GM21786 (cell line): ENCODE measurements at regions not wholly inside any gene's neighbourhood (a gene's known extent, or its start where the extent isn't known, plus 50 kb on each side); places are given as distances from the start of the nearest gene placed in this dataset.

ENCODE experiments used
- ATAC-seq: cut with Tn5 transposase; IDR thresholded peaks from one replicate; pipeline ENCODE4 v1.9.1; 2021; ENCODE audit not compliant: unreplicated experiment

DNA sequence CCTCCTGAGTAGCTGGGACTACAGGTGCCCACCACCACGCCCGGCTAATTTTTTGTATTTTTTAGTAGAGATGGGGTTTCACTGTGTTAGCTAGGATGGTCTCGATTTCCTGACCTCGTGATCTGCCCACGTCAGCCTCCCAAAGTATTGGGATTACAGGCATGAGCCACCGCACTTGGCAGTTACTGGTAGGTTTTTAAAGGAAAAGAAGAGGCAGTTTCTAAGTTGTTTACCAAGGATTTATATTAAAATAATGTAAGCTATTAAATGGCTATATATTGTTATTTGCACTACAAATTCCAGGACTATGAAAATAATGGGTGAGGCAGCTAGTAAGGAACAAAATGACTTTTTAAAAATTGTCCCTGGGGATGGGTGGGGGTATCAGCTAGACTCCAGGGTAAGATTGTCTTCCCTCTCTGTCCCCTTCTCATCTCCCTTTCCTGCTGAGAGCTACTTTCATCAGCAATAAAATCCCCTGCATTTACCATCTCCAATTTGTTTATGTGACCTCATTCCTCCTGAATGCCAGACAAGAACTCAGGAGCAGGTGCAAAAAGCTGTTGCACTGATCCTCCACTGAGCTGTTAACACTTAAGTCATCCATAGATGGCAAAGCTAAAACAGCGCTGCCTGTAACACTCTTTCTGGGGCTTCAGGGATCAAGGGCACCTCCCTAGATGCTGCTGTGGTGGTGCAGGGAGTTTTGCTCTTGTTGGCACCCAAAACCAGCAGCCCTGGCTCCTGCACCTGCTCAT is 165.2 kb downstream of the ZPLD1 start:
- no peak for ATAC-seq

DNA sequence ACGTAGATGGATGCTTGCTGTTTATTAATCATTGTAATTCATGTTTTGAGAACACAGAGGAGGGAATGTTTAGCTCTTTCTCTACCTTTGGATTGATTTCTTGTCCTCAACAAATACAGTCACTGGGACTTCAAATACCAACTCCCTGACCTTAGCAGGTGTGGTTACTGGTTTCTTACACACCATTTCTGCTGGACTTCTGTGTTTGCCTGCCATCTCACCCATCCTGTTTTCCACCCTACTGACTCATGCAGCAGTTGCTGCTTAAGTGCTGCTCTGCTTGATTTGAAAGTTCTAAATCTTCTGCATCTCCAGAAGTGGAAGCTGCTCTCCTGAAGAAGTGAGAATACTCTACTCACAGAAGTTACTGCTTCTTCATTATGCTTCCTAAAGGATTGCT is 170.3 kb downstream of the ZPLD1 start:
- no peak for ATAC-seq

DNA sequence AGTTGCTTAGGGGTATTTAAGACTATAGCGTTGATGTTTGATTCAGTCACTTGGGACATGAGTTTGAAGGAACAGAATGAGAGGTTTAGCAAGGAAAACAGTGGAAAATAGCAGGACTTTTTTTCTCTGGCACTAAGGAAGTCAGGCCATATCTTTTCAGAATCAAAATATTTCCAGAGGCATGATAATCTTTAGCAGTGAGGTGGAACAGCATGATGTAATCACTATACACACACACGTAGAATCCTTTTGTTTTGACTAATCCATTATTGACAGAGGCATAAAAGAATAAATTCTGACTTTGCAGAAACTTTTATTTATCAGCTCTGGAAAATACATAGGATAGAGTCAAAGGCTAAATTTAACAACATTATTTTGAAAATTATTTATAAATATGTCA is 174.1 kb downstream of the ZPLD1 start:
- ATAC-seq, result no peak

DNA sequence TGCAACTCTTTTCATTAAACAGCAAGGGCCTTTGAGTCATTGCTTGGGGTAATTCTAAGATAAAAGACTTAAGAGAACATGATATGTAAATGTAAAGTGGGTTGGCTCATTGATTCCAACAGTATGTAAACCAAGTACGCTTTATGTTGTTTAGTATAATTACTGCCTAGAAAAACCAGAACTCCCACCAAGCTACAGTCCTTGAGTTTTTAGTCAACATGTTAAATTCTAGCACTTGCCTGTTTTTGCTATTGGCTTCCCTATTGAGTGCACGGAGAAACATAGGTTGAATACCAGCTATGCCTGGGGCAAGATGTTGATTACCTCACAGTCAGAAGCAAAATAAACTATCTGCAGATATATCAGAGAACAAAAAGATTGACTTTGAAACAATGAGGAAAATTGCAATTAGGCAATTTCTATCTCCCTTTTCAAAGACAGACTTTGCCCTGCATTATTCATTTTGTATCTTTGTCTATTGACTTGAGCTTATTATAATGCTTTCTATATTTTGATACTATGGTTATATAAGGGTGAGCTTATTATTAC is 179.3 kb downstream of the ZPLD1 start:
- no peak for ATAC-seq

DNA sequence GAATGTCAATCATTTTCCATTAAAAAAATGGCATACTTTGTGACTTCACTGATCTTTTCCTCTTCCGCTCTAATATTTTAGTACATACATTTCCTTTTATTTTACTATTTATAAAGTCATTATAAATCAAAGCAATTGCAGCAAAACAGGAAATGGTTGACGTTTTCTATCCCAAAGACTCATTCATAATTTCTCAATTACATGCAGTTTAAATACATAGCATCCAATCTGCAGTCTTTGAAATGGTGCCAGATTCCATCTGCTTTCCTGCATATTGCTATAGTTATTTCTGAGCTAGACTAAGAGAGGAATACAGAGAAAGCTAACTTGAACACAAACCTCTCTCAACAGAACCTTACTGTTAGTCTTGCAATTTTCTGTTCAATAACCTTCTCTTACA is 179.8 kb downstream of the ZPLD1 start:
- no peak for ATAC-seq

DNA sequence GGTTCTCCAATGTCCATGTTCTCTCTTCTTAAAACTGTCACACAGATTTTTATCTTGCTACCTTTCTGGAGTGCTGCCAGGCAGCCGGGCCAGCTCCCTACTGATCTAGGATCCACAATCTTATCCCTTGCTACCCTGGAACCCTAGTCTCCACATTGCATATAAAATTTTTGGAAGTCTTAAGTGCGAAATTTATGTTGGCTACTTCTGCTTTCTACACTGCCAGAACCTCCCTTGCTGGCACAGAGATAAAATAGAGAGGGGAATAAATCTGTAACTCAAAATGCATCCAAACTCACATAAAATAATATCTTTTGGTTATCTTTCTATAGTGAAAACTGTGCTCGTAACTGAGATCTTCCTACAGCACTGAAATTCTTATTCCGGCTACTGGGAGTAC is 182.6 kb downstream of the ZPLD1 start:
- no peak for ATAC-seq

DNA sequence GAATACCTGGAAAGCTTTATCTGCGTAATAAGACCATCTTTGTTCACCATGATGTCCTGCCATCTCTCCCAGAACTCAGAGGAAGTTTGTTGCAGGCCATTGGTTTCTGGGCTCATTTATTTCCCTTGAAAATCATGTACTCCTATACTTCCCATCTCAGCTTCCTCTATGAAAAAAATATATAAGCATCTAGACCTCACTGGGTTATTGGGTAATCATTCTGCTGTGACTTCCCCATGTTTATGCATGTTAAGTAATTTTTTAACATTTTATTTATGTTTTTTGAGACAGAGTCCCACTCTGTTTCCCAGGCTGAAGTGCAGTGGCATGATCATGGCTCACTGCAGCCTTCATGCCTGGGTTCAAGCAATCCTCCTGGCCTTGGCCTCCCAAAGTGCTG is 184.5 kb downstream of the ZPLD1 start:
- ATAC-seq, result no peak

DNA sequence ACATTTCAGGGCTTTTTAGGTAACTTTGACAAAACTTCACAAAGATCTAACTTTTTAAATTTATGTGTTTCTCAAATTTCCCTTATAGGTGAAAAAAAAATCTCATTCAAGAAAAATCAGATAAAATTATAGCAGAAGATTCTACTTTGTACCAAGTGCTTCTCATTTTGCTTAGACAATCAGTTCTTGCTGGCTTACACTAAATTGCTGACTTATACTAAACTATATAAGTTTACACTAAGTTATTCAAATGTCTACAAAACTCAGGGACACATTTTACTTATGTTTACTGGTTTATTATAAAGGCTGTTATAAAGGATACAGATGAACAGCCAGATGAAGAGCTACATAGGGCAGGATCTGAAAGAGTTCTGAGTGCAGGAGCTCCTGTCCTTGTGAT is 195.1 kb downstream of the ZPLD1 start:
- ATAC-seq, result no peak

DNA sequence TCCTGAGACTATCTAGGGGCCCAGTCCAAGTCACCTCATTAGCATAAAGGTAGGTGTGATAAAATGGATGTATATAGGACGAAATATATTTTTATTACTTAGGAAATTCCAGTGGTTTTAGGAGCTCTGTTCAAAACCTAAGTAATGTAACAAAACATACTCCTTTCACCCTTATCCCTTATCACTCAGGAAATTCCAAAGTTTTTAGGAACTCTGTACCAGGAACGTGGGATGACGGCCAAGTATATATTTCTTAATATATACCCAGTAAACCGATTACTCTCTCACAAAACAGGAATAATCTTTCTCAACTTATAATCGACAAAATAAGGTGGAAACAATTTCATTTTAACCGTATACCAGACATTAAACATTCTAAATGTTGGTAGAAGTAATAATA is 195.7 kb downstream of the ZPLD1 start:
- ATAC-seq, result no peak

DNA sequence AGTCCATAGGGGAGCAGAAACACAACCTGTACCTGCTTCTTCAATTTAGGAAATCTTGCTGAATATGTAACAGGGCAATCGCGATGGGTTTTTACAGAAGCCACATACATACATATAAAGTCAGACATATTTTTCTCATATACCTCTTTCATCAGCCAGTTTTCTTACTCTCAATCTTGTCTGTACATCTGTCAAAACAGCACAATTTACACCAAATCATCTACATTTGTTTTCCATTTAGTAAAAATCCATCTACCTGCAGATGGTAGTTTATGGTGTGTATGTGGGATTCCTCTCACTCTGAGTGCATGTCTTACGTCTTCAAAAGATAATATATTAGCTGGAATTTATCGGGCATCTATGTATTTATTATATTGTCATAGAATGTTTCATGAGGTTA is 208.7 kb downstream of the ZPLD1 start:
- ATAC-seq, result no peak

DNA sequence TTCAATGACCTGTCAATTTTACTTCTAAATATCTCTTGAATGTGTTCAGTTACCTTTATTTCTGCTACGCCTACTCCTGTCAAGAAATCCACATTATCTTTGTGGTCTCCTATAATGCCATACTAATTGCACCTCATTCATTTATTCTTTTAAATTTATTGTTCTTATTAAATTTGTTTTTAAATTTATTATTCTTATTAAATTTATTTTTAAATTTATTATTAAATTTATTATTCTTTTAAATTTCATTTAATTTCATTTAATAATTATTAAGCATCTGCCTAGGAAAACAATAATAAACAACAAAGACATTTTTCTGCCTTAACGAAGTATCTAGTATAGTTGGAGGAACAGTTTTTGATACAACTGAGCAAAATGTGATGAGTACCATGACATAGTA is 211.7 kb downstream of the ZPLD1 start:
- ATAC-seq, result no peak

DNA sequence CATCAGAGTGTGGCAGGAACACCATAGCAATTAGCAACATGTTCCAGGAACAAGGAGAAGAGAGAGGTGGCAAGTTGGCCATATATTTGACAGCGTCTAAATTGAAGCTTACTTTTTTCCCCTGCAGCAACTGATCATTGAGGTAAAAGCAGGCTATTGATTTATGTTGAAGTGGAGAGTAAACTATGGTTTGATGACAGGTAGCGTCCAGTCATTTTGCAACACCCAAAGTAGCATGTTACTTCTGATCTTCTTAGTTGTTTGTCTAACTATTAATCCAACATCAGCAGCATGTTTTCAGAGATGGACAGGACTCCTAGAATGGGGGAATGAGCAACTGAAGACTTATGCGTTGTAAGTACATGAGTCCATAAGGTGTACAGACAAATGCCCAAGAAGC is 225.8 kb downstream of the ZPLD1 start:
- no peak for ATAC-seq

DNA sequence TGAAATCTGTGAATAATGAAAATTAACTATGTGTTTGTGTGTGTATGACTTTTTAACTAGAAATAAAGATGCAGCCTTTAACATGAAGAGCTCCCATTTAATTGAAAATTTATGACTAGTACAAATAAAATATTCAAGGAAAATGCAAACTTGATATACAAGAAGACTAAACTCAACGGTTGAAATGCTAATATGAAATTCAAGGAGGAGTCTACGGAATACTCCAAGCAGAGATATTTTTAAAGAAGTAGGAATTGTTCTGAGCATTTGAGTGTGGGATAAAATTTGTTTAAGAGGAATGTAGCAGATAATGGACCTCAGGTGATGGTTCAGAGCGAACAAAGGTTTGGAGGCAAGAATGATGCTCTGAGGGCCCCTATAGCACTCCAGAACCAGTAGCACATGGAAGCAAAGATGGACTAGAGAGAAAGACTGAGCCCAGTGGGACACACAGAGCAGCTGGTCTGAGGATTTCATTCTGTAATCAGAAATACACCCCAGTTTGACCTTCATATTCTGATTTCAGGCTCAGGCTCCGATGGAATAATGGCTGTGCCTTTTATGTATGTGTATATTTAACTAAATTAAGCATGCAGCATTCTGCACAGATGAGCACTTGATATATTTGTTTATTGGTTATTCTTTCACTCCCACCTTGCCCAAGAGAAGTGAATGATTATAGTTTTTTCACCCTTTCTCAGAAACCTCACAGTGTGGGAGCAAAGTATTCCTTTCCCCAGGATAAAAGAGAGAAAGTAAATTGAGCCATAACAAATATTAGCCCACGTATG is 227.1 kb downstream of the ZPLD1 start:
- no peak for ATAC-seq

DNA sequence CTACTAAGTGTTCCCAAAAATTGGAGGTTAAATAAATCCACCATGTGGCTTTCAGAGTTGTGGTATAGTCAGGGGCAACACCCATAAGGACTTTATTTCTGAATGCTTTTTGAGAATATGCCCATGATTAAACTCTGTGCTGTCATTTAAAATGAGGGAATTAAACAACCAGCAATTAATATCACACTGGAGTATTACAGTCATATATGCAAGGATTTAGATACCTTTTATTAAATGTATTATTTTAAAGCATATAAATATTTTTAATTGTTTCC is 227.6 kb downstream of the ZPLD1 start:
- no peak for ATAC-seq

DNA sequence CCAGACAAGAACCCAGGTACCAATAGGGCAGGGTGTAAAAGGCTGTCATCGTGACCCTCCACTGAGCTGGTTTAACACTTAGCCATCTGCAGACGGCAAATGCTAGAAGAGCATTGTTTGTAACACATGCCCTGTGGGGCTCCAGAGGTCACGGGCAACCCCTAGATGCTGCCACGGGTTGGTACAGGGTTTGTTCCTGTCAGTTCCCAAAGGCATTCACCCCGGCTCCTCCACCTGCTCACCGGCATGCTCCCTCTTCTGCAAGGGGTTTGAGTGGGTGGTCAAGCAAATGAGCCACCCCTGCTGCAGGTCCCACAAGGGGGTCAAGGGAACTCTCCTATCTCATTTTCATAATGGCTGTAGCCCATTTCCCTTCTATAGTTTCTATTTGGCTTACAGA is 229.3 kb downstream of the ZPLD1 start:
- no peak for ATAC-seq

DNA sequence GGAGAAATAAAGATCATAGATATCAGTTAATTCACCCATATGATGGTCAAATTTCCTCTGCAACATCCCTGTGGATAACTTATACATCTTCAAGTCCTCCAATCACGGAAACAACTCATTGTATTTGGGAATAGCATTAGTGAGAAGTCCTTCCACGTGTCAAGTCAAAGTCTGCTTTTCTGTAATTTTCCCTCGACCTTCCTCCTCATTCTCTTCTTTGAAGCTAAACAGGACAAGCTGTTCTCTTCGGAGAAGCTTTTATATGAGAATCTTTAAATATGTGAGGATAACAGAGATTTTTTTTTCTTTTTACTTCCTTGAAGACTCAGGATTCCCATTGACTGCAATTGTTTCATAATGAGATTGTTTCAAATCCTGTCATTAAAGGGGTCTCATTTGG is 230.4 kb downstream of the ZPLD1 start:
- ATAC-seq, result no peak

DNA sequence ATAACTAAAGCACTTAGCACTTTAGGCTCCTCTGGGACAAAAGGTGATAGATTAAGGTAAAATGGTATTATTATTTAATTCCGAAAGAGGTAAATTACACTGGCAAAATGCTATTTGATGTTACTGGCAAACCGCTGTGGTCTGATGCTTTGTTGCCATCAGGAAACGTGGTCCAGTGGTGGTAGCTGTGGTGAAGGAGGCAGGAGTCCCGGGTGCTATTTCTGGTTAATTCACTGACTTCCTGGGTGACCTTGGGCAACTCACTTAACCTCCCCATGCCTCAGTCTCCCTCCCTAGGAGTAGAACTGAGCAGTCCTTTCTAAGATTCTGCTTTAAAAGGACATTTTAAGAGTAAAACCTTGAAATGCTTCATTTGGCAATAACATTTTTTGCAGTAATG is 233.4 kb downstream of the ZPLD1 start:
- ATAC-seq, result no peak

DNA sequence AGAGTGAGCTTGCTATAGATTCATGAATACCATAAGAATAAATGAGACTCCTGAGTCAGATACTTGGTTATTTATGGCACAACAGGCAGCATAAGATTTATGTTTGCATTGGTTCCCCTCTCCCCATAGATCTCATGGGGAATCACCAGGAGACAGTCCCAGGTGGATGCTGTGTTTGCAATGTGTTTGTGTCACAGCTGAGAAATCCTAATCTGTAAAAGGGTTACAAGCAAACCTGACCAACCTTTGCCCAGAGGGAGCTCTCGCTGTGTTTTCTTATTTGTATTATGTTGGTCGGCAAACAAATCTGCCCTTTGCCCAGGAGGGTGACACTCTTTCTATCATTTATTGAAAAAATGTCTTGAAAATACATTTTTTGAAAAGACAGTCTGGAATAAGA is 236.2 kb downstream of the ZPLD1 start:
- no peak for ATAC-seq

DNA sequence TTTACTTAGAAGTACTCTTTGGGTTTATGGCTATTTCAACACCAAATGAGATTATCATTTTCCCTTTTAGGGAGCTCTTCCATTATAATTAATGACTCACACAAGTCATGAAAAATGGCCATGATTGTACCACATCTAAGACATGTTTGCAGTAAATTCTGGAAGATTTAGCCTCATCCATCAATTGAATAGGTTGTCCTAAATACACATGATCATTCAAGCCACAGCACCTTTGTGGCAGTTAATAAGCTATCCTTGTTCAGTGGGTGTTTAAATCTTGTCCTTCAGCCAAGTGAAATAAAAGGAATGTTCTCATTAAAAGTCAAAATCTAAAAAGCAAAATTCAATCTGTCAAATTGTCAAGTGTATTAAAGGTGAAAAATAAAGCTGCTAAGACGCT is 237.5 kb downstream of the ZPLD1 start:
- ATAC-seq, result no peak

DNA sequence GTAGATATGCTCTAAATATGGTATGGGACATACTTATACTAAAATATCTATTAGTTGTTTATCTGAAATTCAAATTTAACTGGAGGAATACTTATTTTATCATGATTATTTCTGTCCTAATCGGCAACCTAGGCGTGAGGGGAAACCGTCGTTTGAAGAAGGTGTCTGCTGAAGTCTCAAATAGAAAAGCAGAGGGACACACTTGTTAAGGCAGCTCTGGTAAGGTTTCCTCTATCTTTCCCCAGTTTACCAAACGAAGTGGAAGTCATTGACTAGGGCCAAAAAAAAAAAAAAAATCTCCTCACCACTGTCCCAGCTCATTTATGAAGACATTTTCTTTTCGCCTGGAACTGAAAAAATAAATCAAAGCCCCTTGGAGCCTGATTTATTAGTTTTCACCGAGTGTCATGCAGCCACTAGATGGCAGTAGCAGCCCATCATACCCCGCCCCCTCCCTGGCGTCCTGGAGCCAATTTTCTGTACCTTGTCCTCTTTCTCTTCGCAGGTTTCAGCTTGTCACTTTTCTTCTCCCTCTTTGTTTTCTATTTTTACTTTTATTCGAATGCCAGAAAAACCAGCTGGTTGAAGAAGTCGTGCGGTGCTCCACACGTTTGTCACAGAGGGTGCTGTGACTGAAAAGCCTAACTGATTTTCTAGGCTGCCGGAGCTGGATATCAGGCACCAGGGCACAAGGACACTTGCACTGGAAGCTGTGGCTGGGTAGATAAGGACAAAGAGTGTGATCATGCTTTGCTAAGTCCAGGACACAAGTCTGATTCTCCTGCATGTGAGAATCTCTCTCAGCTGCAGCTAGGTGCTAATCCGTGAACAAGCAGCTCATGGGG is 238.7 kb downstream of the ZPLD1 start:
- ATAC-seq, result peak; percentile 89

DNA sequence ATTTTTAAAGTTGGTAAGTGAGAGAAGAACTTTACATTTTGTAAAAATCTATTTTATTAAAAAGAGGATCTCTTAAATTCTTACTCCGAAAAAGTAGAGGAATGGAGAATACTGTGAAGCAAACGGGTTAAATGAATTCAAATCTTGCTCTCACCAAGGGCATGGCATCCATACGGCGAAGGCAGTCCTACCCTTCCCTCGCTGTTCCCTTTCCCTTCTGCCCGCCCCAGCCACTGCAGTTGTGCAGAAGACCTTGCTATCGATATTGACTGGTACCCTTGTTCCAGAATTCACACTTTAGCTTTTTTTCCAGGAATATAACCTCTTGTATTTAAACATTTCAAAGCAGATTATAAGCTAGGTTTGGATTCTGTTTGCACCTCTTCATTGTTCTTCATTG is 239.5 kb downstream of the ZPLD1 start:
- no peak for ATAC-seq

DNA sequence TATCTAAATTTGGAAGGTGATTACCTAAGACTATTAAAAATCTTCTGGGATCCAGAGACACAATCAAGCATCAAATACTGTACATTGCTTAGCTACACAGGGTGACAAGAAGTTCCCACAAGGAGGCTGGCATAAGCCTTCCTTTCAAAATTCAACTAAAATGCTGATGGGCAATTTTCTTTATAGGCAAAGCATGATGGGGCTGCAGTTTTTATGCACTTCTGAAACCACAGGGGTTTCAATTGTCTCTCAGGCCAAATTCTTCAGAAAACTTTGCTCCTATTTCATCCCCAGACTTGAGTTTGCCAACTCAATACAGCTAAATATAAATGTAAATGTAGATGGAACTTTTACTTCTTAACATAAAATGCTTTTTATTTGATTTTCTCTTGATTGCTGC is 241.6 kb downstream of the ZPLD1 start:
- no peak for ATAC-seq
